HG03469 (cell line): ENCODE measurements at regions not wholly inside any gene's neighbourhood (a gene's known extent, or its start where the extent isn't known, plus 50 kb on each side); places are given as distances from the start of the nearest gene placed in this dataset.

Experiments
- ATAC-seq: cut with Tn5 transposase; IDR thresholded peaks from one replicate; pipeline ENCODE4 v1.9.1; 2021; ENCODE audit warnings: mild to moderate bottlenecking, moderate library complexity, moderate number of reproducible peaks; ENCODE audit not compliant: unreplicated experiment

- no peak for ATAC-seq
Observed at GRCh38 chr21:38898422-38899096, 92.8 kb downstream of the ETS2 start.

- no peak for ATAC-seq
Observed at GRCh38 chr21:38897532-38898421, 92.0 kb downstream of the ETS2 start.

GRCh38 chr21:38894899-38895298, 89.2 kb downstream of the ETS2 start:
- ATAC-seq = no peak

- ATAC-seq = no peak
Observed at GRCh38 chr21:38888991-38889561, 83.3 kb downstream of the ETS2 start.

- no peak for ATAC-seq
Observed at GRCh38 chr21:38887749-38888148, 82.0 kb downstream of the ETS2 start.

- no peak for ATAC-seq
Observed at GRCh38 chr21:38887062-38887686, 81.4 kb downstream of the ETS2 start.

- no peak for ATAC-seq
Observed at GRCh38 chr21:38885909-38886308, 80.2 kb downstream of the ETS2 start.

GRCh38 chr21:38884440-38884839, 78.7 kb downstream of the ETS2 start:
- ATAC-seq = no peak

- ATAC-seq = no peak
Observed at GRCh38 chr21:38883142-38883541, 77.4 kb downstream of the ETS2 start.

GRCh38 chr21:38881131-38881530, 75.4 kb downstream of the ETS2 start:
- no peak for ATAC-seq

GRCh38 chr21:38880577-38880966, 74.8 kb downstream of the ETS2 start:
- no peak for ATAC-seq

- no peak for ATAC-seq
Observed at GRCh38 chr21:38879912-38880576, 74.3 kb downstream of the ETS2 start.

GRCh38 chr21:38878379-38879179, 72.8 kb downstream of the ETS2 start:
- ATAC-seq = no peak

- no peak for ATAC-seq
Observed at GRCh38 chr21:38875694-38876492, 70.2 kb downstream of the ETS2 start.
